GM18868 (cell line): ENCODE measurements at regions not wholly inside any gene's neighbourhood (a gene's known extent, or its start where the extent isn't known, plus 50 kb on each side); places are given as distances from the start of the nearest gene placed in this dataset.
"Not testable (repeated sequence)": the region's sequence is repeated elsewhere in the genome, so short reads cannot be mapped to it uniquely, and the experiment has no call there.

Experiments used
- ATAC-seq: cut with Tn5 transposase; IDR thresholded peaks from one replicate; pipeline ENCODE4 v1.9.1; 2021; ENCODE audit warnings: mild to moderate bottlenecking, moderate library complexity; ENCODE audit not compliant: unreplicated experiment

DNA sequence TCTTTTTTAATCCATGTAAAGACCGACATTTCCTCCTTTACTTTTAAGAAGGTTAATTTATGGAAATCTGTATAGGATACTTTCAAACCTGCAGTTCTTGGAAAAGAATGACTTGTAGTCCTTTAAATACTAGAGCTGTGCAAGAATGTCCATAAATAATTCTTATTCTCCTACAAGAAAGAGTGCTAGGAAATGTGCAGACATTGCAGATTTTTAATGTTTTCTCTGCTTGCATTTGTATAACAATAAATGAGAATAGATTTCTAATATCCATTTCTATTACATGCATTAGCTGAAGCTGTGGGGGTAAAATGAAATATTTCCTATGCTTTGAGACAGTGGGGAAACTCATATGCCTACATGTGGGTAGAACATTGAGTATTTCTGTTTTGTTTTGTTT lies 607.2 kb upstream of the NOVA1 start:
- ATAC-seq = no peak

DNA sequence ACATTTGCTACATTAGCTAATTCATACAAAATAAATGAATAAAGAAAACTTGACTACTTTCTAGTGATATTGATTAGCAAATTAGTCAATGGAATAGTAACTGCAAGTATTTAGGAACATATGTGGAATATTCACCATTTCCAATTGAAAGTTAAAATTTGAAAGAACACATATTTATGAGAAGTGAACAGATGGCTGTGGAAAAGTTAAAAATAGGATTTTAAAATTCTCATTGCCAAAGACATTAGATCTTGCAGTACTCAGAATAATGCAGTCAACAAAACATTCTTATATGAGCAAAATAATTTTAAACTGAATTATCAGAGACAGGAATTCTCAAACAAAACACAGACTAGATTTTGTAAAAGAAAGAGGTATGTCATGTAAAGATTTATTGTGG lies 613.9 kb upstream of the NOVA1 start:
- no peak for ATAC-seq

DNA sequence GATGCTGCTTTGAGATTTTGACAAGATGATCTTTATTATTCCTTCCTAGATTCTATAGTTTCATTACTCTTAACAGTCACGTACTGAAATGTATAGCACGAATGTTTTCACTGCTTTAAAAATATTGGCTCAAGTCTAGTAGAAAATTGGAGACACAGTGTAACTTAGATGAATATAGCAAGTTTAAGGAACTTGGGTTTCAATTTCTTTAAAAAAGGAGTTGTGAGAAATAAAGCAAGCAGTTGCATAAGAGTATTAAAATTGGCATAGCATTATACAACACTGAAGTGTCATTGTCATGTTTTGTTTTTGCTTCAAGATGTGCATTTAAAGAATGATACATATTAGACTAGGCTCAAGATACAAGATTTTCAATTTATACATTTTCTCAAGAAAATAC lies 624.8 kb upstream of the NOVA1 start:
- no peak for ATAC-seq

DNA sequence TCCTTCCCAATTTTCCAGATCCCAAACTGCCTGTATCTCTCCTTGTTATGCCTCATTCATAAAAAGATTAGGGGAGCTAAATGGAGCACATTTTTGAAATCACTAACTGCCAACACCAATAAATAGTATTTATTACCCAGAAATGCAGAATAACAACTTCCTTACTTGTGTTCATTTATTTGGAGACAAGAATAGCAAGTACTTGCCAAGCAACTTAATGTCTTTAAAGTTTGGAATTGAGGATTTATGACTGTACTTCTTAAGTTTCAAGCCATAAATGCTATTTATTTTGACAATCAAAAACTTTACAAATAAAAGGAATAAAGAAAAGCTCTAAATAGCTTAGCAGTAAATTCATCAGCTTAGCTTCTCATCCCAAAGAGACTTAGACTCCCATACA lies 626.1 kb upstream of the NOVA1 start:
- ATAC-seq = no peak

DNA sequence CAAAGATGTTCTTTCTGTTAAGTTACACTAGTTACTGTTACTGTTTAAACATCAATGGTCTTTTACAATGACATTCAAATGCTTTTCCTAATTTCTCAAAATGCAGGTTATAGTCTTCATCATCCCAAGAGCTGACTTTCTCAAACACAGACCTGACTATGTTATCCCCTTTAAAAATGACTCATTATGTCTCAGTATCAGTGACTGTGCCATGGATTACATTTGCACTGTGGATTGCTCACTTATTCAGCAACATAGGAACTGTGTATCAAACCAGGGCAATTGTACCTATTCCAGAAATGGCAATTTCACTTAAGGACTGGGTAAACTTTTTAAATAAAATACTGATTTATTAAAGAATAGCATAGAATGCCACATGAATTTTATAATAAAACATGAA lies 630.2 kb upstream of the NOVA1 start:
- no peak for ATAC-seq

DNA sequence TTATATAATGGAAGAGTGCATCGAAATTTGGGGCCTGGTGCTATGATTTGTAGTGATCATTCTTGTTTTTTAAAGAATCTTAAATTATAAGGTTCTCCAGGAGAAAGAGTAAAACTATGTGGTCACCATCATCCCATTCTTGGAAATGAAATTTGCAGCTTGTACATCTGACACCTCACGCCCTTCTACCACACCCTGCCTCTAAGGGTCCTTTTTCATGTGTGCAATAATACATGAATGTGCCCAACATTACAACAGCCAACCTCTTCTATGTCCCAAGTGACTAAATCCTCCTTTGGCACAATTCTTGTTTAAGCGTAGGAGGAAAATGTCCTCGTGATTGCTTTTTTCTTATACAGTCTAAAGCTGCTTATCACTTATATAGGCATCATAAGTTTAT lies 636.5 kb upstream of the NOVA1 start:
- ATAC-seq = no peak

DNA sequence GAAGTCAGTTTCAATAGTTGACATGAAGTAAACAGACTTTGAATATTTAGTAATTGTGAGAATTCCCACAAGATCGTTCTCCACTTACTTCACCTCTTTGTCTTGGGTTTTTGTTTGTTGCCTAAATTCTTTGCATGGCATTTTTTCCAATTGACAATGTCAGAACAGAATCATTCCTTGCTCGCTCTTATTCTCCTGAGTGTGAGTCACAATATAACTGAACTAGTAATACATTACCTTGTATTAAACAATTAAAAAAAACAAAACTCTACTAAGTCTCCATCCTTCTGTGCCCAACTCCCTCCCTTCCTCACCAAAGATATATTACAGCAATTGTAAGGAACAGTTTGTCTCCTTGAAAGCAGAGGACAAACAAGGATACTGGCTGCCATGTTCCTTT lies 638.8 kb upstream of the NOVA1 start:
- no peak for ATAC-seq

DNA sequence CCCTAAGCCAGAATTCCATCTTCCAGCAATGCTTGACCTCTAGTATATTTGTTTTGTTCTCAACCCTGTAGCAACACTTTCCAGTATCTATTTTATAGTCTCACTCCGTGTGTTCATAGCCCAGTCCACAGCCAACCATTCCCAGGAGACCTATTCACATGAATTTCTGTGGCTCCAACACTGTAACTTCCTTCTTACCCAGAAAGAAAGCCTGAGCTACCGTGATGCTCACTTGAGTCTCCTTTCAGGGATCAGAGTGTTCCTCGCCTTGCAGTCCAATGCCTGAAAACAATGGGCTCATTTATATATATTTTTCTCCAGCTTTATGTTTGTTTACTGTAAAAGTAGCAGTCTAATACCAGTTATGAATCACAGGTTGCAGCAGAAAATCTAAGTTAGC lies 645.0 kb upstream of the NOVA1 start:
- ATAC-seq = no peak

DNA sequence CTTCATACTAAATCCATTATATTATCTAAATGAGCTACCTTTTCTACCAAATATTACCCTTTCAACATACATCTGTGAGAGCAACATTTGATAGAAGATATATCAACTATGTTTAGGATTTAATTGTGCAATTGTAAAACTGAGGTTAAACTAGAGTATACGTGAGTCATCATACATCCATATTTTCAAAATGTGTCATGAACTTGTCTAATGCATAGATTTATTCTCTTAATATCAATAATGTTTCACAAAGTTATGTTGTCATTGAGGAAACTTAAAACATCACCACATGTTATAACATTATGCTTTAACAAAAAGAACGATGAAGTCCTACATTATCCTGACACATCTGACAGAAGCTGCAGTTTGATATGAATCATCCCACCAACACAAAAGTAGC lies 645.5 kb upstream of the NOVA1 start:
- no peak for ATAC-seq

DNA sequence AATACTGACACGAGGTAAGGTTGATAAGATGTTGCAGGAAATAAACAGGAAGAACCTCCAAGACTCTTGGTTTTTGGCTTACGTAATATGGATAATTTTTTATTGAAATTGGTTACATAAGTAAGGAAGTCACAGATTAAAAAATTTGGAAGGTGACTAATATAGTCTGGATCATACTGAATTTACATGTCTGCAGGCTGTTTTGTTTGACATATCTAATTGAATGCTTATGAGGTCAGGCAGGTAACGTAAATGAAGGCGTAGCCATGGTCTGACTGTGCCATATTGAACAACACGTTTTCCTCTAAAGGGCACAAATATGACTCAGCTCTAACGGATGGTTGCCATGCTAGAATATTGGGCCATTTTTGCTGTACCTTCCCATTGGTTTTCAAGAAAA lies 648.1 kb upstream of the NOVA1 start:
- no peak for ATAC-seq

DNA sequence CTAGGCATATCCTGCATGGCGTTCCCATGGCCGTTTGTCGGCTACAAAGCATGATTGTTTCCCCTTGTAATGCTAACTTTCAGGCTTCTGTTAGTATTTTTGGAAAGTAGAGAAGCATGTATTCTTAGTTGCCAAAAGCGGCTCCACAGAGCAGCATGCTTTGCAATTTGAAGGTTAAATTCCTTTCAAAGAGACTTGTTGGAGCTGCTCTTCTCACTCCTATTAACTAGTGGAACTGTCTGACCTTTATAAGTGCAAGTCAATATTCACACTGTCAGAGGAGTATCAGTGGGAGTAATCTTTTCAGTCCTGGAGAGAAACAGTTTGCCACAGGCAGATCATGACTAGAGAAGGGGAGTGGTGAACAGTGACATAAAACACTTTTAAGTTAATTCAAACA lies 656.1 kb upstream of the NOVA1 start:
- ATAC-seq = no peak

DNA sequence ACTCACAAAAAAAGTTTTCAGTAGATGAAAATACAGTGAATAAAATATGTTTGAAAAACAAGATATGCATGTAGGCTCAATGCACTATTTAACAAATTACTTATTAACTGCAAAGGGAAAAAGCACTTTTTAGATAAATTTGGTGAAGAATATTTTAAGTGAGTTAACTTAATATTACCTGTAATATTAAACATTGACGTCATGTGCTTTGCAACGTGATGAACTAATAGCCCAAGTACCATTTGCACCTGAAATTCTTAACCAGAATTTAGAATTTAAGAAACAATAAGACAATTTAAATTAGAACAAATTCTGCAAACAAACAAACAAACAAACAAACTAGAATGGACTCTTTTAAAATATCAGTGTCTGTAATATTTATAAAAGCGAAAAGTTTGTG lies 659.0 kb upstream of the NOVA1 start:
- no peak for ATAC-seq

DNA sequence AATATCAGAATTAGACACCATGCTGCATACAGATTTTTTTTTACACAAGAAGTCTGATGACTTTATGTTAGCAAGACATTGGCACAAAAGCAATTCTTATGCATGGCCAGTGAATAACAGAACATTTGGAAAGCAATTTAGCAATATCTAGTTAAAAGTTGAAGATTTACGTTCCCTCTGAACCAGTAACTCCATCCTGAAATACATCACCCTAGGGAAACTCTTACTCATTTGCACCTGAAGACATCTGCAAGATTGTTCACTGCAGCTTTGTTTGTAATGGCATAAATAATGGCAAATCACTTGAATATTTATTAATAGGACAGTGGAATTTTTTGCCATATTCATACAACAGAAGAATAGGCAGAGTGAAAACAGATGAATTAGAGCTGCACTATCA lies 670.0 kb upstream of the NOVA1 start:
- no peak for ATAC-seq

DNA sequence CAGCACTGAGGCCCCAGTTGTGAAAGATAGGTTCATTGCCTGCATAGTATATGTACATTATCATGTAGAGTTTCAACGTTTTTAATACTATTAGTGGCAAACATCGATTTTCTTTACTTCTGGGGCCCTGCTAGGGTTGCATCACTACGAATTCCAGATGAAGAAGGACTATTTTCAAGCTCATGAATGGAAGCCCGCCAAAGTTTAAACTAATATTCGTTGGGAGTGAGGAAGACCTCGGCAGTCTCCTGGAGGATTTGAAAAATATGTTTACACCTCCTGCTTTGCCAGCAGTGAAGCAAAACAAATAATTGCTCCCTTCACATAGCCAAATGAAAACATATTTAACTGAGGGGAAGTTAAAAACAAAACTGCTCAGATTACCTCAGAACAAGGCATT lies 672.9 kb upstream of the NOVA1 start:
- ATAC-seq = no peak

DNA sequence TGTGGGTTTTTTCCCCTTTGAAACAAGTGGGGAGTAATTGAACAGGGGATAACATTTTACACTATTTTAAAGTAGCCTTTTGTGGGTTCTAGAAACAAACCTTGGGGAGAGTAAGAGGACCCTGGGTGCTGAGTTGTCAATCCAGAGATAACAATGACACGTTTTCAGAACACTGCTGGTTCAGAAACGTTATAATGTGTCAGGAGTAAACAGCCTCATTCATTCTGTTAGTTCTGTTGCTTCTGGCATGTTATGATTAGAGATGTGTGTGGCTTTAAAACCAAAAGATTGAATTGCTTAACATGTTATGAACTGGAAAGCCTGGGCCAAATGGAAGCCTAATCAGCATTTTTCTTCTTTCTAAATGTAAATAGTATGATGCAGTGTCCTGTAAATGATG lies 680.5 kb upstream of the NOVA1 start:
- ATAC-seq = no peak

DNA sequence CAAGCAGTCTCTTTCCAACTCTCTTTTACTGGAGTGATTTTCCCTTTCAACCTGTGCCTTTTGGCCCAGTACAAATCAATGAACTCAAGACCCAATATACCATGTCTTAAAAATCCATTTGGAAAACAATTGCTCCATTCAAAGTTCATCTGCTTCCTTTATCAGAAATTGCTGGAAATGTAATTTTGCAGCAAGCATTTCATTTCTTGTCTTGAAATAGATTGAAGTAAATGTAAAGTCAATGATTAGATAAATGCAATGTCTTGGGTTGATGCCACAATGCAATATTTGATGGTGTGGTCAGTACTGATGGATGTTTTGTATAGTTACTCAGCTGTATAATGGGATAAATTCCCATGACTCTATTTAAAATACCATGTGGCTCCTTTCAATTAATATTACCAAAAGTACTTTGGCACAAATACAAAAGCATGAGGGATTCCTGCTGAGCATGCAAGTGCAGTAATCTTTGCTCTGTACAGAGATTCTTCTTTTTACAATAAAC lies 707.7 kb upstream of the NOVA1 start:
- ATAC-seq = no peak

DNA sequence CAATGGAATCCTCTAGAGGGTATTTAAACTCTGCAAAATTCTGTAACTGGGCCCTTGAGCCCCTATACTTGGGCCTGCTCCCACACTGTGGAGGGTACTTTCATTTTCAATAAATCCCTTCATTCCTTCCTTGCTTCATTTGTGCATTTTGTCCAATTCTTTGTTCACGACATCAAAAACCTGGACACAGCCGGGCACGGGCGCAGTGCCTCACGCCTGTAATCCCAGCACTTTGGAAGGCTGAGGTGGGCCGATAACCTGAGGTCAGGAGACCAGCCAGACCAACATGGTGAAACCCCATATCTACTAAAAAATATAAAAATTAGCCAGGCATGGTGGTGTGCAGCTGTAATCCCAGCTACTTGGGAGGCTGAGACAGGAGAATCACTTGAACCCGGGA lies 714.9 kb upstream of the NOVA1 start:
- ATAC-seq = not testable (repeated sequence)

DNA sequence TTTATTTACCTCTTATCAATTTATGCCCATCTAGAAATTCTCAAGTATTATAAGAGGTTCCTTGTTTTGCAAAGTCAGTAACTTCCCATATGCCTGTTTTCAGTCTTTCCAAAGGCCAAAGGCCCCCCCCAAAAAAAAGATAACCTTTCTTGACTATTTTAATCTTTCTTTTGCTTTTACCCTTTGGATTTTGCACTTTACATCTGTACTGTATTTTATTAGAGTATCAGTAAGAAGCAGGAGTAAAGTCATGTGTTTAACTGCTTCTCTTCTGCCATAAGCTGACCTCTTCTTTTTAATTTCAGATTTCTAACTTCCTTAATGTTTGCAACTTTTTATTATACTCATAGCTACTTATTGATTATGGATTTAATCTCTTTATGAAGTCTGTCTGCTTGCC lies 716.4 kb upstream of the NOVA1 start:
- no peak for ATAC-seq

DNA sequence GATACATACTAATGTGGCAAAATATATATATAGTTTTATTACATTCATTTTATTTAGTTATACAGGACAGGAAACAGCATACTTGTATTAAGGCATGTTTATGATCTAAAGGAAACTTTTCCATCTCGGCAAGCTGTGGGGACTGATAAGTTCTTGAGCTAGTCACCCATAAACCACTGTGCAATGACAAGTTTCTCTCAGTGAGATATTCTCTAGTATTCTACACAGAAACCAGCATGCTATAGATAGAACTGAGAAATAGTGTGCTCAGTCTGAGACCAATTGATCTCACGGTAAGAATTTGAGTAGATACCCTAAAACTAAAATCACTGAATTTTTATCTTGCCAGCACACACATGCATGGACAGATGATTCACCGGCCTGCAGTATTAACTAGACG lies 717.6 kb upstream of the NOVA1 start:
- no peak for ATAC-seq

DNA sequence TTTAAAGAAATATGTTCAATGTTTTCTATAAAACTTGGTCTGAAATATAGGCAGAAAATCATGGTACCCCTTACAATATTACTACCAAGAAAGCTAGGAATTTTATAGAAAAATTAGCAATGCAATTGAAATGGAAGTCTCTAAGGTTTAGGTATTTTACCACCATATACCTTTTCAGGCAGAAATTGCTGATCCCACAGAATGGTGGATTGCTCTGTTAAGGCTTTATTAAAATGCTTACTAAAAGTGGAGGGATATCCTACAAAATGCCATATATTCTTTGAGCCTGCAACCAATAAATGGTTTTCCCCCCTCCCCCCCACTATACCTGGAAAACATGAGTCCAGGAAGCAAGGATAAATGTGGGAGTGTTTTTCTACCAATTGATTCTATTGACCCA lies 718.1 kb upstream of the NOVA1 start:
- no peak for ATAC-seq

DNA sequence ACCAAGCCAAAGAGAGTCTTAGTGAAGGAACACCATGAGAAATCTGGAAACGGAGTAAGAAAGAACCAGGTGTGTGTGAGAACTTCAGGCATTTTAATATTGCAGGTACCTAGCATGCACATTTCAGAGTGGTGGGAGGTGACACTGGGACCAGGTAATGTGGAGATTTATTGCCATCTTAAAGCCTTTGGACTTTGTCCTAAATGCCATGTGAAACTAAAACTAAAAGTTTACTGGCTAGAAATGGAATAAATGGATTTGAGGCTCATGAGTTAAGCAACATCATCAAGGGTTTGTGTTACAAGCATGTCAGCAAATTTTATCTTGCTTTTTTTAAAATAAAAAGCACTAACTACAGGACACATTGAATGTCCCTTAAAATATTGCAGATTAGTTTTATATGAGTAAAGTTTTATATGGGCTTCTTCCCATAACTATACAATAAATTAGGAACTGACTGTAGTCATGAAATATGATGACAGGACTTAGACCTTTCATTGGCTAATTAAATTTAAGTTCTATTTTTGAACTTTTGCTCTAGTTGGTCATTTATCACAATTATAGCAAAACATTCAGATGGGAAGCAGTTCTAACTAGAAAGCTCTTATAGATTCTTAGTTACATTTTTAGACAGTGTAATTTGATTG lies 721.1 kb upstream of the NOVA1 start:
- no peak for ATAC-seq

DNA sequence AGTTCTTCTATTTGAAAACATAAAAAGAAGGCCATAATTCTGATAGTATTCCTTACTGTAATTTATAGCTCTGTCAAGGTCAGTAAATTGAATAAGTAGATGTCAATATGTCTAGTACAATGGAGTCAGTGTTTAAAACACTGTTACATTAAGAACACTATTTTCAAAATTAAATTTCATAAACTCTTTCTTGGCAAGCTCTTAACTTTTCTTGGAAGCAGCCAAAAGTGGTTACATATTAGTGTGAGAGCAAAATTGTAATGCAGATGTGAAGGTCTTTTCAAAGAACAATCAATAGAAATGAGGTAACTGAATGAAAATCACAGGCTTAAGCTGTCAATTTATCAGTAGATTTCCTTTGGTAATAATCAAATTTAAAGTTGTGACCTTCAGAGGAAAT lies 722.4 kb upstream of the NOVA1 start:
- ATAC-seq = no peak

DNA sequence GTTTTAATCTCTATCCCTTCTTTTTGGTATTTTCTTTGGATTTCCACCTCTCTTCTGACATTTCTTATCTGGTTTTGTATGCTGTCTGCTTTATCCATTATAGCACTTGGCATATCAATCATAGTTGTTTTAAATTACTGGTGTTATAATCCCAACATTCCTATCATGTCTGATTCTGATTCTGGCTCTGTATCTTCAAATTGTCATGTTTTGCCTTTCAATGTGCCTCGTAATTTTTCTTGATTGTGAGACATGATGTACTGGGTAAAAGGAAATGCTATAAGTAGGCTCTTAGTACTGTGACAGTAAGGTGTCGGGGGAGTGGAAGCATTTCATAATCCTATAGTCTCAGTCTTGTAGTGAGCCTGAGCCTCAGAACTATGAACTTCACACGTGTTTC lies 729.3 kb upstream of the NOVA1 start:
- ATAC-seq = no peak

DNA sequence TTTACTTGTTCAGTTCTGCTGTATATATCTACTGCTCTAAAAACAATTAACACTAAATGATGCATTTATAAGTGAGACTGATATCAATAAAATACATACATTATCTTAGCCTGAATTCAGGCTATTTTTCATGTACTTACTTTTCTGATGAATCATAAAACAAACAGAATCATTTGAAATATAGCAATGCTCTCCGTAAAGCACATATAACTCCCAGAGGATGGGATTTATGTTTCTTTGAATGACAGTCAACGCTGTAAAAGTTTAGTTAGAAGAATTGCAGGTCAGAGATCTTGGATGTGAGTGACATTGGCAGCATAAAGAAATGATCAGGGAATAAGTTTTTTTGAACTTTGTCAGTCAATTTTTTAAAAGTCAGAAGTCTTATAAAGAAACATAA lies 740.2 kb upstream of the NOVA1 start:
- ATAC-seq = no peak
